ENCODE measurements at regions not wholly inside any gene's neighbourhood (a gene's known extent, or its start where the extent isn't known, plus 50 kb on each side); places are given as distances from the start of the nearest gene placed in this dataset.
"Not testable (repeated sequence)": the region's sequence is repeated elsewhere in the genome, so short reads cannot be mapped to it uniquely, and the experiment has no call there.

DNA sequence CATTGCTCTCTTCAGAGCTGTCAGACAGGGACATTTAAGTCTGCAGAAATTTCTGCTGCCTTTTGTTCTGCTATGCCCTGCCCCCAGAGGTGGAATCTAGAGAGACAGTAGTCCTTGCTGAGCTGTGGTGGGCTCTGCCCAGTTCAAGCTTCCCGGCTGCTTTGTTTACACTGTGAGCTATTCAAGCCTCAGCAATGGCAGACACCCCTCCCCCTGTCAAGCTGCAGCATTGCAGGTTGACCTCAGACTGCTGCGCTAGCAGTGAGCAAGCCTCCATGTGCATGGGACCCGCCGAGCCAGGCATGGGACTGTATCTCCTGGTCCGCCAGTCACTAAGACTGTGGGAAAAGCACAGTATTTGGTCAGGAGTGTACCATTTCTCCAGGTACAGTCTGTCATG, 53.6 kb upstream of the MAPK10 start:
- DNase-seq (ENCODE audit: low read depth), result not testable (repeated sequence)

DNA sequence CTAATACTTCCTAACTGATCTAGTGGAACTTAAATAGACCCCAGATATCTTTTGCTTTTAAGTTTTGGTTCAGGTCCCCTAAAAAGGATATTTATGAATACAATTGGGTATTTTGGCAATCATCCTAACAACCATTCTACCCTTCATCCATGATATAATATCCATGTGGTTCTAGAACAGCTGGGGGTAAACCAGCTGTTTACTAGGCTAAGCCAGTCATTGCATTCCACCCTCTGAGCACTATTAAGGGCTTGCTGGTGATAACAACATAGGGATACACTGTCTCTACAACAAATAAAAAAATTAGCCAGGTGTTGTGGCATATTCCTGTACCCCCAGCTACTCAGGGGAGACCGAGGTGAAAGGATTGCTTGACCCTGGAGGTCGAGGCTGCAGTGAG, 54.8 kb upstream of the MAPK10 start:
- no peak for DNase-seq (ENCODE audit: low read depth)
- H3K4me3 ChIP-seq (ENCODE audit: low read depth, low read length), result no peak overlapping the region
- TF ChIP-seq, protein P1, sequence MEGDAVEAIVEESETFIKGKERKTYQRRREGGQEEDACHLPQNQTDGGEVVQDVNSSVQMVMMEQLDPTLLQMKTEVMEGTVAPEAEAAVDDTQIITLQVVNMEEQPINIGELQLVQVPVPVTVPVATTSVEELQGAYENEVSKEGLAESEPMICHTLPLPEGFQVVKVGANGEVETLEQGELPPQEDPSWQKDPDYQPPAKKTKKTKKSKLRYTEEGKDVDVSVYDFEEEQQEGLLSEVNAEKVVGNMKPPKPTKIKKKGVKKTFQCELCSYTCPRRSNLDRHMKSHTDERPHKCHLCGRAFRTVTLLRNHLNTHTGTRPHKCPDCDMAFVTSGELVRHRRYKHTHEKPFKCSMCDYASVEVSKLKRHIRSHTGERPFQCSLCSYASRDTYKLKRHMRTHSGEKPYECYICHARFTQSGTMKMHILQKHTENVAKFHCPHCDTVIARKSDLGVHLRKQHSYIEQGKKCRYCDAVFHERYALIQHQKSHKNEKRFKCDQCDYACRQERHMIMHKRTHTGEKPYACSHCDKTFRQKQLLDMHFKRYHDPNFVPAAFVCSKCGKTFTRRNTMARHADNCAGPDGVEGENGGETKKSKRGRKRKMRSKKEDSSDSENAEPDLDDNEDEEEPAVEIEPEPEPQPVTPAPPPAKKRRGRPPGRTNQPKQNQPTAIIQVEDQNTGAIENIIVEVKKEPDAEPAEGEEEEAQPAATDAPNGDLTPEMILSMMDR (IDR thresholded peaks at IDR 0.05; ENCODE audit: low read depth, low read length, missing control alignments), result no peak

More for the DNA sequence above, 53.6 kb upstream of the MAPK10 start:
- H3K4me3 ChIP-seq (ENCODE audit: low read depth, low read length), result not testable (repeated sequence)

DNA sequence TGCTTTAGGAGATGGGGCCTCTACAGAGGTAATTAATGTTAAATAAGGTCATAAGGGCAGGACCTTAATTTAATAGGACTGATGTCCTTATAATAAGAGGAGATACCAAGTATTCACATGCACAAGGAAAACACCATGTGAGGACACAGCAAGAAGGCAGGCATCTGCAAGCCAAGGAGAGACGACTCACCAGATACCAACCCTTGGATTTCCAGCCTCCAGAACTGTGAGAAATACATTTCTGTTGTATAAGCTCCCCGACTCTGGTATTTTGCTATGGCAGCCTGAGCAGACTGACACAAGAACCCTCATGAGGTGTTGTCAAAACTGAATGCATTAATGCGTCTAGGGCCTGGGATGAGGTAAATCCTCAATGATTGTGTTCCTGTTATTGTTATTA, 56.2 kb upstream of the MAPK10 start:
- TF ChIP-seq, protein P1 (IDR thresholded peaks at IDR 0.05; ENCODE audit: low read depth, low read length, missing control alignments), result no peak
- DNase-seq (ENCODE audit: low read depth), result no peak
- no peak overlapping the region for H3K4me3 ChIP-seq (ENCODE audit: low read depth, low read length)

DNA sequence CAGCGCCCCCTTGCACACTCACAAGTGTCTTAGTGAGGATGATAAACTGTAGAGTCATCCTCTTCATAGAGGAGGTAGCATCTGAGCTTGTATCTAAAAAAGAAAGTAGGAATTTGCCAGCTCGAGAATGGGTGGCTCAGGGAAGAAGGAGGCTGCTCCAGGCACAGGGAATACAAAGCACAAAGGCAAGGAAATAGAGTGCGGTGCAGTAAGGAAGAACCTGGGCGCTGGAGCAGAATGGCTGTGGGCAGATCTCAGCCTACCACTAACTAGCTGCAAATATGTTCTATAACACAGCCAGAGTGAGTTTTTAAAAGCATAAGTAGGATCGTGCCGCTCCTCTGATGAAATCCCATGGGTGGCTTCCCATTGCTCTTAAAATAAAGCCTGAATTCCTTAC, 61.6 kb upstream of the MAPK10 start:
- no peak for DNase-seq (ENCODE audit: low read depth)
- TF ChIP-seq, protein P1 (IDR thresholded peaks at IDR 0.05; ENCODE audit: low read depth, low read length, missing control alignments), result no peak
- H3K4me3 ChIP-seq (ENCODE audit: low read depth, low read length), result no peak overlapping the region

DNA sequence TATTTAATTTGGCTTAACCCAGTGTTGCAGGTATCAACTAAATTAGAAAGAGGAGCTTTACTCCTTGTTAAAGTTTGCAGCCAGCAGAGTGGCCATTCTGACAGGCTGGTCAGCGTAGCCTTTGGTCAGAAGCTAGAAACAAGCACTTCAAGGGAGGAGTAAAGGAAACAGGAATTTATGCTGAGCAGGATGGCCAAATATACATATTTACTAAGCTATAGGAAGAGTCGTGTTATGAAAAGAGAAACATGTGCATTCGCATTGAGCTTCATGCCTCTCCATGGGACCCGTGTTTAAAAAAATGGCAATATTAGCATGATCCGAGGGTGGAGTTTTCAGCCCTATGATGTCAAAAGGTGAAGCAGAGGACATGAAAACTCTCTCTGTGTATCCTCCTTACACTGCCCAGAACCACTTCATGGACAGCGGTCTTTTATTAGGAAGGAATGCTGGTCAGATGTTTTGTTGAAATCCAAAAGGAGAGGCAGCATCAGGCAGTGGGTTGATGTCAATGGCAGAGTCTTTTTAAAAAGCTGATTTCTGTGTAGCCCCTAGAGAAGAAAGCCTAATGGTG, 71.8 kb upstream of the MAPK10 start:
- TF ChIP-seq, protein P1 (IDR thresholded peaks at IDR 0.05; ENCODE audit: low read depth, low read length, missing control alignments), result no peak
- no peak for DNase-seq (ENCODE audit: low read depth)

DNA sequence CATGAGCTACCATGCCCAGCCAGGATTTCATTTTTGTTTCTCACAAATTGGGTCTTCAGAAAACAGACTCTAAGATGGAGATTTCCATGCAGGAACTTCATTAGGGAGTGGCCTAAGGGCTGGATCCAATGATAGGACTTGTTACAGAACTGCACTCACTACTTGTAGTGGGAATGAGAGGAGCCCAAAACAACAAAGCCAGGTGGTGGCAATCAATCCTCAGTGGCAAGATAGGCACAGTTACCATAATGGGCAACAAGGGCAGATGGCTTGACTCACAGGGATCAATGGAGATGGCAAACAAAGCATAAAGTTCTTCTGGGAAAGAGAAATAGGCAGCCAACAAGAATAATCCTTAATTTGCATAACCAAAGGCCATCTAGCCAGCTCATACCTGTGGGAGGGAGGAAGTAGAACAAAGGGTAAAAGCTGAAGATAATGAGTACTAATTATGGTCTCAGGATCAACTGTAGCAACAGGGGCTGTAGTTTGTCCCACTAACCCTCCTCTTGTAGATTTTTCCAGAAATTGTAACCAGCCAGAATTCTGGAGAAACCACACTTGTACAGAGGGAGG, 72.8 kb upstream of the MAPK10 start:
- no peak for DNase-seq (ENCODE audit: low read depth)
- H3K4me3 ChIP-seq (ENCODE audit: low read depth, low read length), result no peak overlapping the region
- TF ChIP-seq, protein P1 (IDR thresholded peaks at IDR 0.05; ENCODE audit: low read depth, low read length, missing control alignments), result no peak

More for the DNA sequence above, 71.8 kb upstream of the MAPK10 start:
- no peak overlapping the region for H3K4me3 ChIP-seq (ENCODE audit: low read depth, low read length)

DNA sequence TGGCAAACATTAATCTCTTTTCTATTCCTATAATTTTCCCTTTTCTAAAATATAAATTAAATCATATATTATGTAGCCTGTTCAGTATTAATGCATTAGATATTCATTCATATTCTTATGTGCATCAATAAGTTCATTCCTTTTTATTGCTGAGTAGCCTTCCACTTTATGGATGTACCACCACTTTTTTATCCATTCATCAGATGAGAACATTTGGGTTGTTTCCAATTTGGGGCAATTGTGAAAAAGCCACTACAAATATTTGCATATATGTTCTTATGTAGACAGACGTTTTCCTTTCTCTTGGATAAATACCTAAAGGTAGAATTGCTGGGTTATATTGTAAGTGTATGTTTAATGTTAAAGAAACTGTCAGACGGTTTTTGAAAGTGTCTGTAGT, 79.4 kb upstream of the MAPK10 start:
- H3K4me3 ChIP-seq (ENCODE audit: low read depth, low read length), result no peak overlapping the region
- TF ChIP-seq, protein P1 (IDR thresholded peaks at IDR 0.05; ENCODE audit: low read depth, low read length, missing control alignments), result no peak
- no peak for DNase-seq (ENCODE audit: low read depth)
